HEK293T (cell line): ENCODE measurements at regions not wholly inside any gene's neighbourhood (a gene's known extent, or its start where the extent isn't known, plus 50 kb on each side); places are given as distances from the start of the nearest gene placed in this dataset.

ENCODE experiments used
- ARNT ChIP-seq: fragments of 450-650 bp; IDR thresholded peaks from 2 replicates; pipeline ENCODE4 v1.6.1; 2017; ENCODE audit warnings: mild to moderate bottlenecking
- BHLHE40 ChIP-seq: fragments of 450-650 bp; IDR thresholded peaks from 2 replicates; pipeline ENCODE4 v1.6.1; 2016; ENCODE audit warnings: mild to moderate bottlenecking, moderate library complexity, borderline replicate concordance
- ELF4 ChIP-seq: fragments of 450-650 bp; IDR thresholded peaks from 2 replicates; pipeline ENCODE4 v1.6.1; 2017; ENCODE audit warnings: antibody characterized with exemption
- FOXA1 ChIP-seq: fragments of 450-650 bp; IDR thresholded peaks from 2 replicates; pipeline ENCODE4 v1.6.1; 2016; ENCODE audit warnings: mild to moderate bottlenecking
- FOXM1 ChIP-seq: fragments of 450-650 bp; IDR thresholded peaks from 2 replicates; pipeline ENCODE4 v1.6.1; 2017; ENCODE audit warnings: mild to moderate bottlenecking, borderline replicate concordance
- L3MBTL2 ChIP-seq: fragments of 450-650 bp; conservative IDR thresholded peaks from 2 replicates; pipeline ENCODE4 v1.6.1; 2016; ENCODE audit warnings: mild to moderate bottlenecking
- LEF1 ChIP-seq: fragments of 450-650 bp; IDR thresholded peaks from 2 replicates; pipeline ENCODE4 v1.6.1; 2017; ENCODE audit warnings: mild to moderate bottlenecking, borderline replicate concordance
- SP1 ChIP-seq: fragments of 450-650 bp; IDR thresholded peaks from 2 replicates; pipeline ENCODE4 v1.6.1; 2017
- SUZ12 ChIP-seq: fragments of 450-650 bp; IDR thresholded peaks from 2 replicates; pipeline ENCODE4 v1.6.1; 2016; ENCODE audit warnings: mild to moderate bottlenecking
- TARDBP ChIP-seq: fragments of 450-650 bp; IDR thresholded peaks from 2 replicates; pipeline ENCODE4 v1.6.1; 2016
- TF ChIP-seq, protein P1 (sequence below): fragments of 450-650 bp; IDR thresholded peaks from 2 replicates; pipeline ENCODE4 v1.6.1; 2016

DNA sequence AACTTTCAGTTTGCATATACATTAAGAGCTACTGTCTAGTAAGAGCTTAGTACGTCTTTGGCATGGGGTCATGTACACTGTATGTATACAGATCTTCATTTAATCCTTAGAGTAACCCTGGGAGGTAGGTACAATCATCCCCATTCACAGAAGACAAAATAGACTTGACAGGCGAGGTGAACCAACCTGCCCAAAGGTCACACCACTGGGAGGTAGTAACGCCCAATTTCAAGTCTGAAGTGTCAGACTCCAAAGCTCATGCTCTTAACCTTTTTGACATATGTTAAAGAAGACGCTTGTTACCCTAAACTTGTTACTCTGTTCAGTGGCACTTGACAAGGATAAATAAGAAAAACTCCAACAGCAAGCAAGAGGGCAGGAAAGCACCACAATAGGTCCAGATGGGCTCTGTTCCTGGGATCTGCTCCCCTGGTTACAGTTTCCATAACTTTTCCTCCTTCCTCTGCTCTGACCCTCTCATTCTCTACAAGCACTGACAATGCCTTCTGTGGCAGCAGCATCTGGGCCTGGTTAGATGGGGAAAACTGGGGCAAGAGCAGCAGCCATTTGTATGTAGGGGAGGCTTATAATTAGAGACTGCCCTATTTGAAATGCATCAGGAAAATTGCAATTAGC, 64.7 kb upstream of the SERTAD2 start:
- TF ChIP-seq BHLHE40 (no peak), SUZ12 (no peak), FOXA1 (no peak), FOXM1 (no peak), L3MBTL2 (no peak), ELF4 (no peak), LEF1 (no peak), TARDBP (no peak), SP1 (no peak), ARNT (no peak)
- TF ChIP-seq, protein P1, sequence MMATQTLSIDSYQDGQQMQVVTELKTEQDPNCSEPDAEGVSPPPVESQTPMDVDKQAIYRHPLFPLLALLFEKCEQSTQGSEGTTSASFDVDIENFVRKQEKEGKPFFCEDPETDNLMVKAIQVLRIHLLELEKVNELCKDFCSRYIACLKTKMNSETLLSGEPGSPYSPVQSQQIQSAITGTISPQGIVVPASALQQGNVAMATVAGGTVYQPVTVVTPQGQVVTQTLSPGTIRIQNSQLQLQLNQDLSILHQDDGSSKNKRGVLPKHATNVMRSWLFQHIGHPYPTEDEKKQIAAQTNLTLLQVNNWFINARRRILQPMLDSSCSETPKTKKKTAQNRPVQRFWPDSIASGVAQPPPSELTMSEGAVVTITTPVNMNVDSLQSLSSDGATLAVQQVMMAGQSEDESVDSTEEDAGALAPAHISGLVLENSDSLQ = no peak
